ENCODE measurements at regions not wholly inside any gene's neighbourhood (a gene's known extent, or its start where the extent isn't known, plus 50 kb on each side); places are given as distances from the start of the nearest gene placed in this dataset.

GRCh38 chr13:99892866-99893504 lies 78.6 kb downstream of the ZIC5 start:
- DNase-seq (ENCODE audit: low spot score), result no peak

GRCh38 chr13:99892196-99892613 lies 79.4 kb downstream of the ZIC5 start:
- no peak for DNase-seq (ENCODE audit: low spot score)

GRCh38 chr13:99886706-99887105 lies 84.9 kb downstream of the ZIC5 start:
- no peak for DNase-seq (ENCODE audit: low spot score)

- DNase-seq (ENCODE audit: low spot score), result no peak
Observed at GRCh38 chr13:99884913-99885312, 86.7 kb downstream of the ZIC5 start.

- DNase-seq (ENCODE audit: low spot score), result no peak
Observed at GRCh38 chr13:99883805-99884204, 87.8 kb downstream of the ZIC5 start.

GRCh38 chr13:99878921-99879610 lies 92.5 kb downstream of the ZIC5 start:
- no peak for DNase-seq (ENCODE audit: low spot score)

GRCh38 chr13:99876651-99877050 lies 94.9 kb downstream of the ZIC5 start:
- DNase-seq (ENCODE audit: low spot score), result no peak

- DNase-seq (ENCODE audit: low spot score), result no peak
Observed at GRCh38 chr13:99875391-99875790, 96.2 kb downstream of the ZIC5 start.

- no peak for DNase-seq (ENCODE audit: low spot score)
Observed at GRCh38 chr13:99873832-99874430, 97.6 kb downstream of the ZIC5 start.

- no peak for DNase-seq (ENCODE audit: low spot score)
Observed at GRCh38 chr13:99873141-99873540, 98.4 kb downstream of the ZIC5 start.

- DNase-seq (ENCODE audit: low spot score), result no peak
Observed at GRCh38 chr13:99871249-99871898, 100.2 kb downstream of the ZIC5 start.

- DNase-seq (ENCODE audit: low spot score), result no peak
Observed at GRCh38 chr13:99870541-99870940, 101.0 kb downstream of the ZIC5 start.

GRCh38 chr13:99869830-99870229 lies 101.7 kb downstream of the ZIC5 start:
- DNase-seq (ENCODE audit: low spot score), result no peak

- no peak for DNase-seq (ENCODE audit: low spot score)
Observed at GRCh38 chr13:99868767-99869166, 102.8 kb downstream of the ZIC5 start.

- no peak for DNase-seq (ENCODE audit: low spot score)
Observed at GRCh38 chr13:99867535-99868257, 103.9 kb downstream of the ZIC5 start.

GRCh38 chr13:99866781-99867180 lies 104.8 kb downstream of the ZIC5 start:
- DNase-seq (ENCODE audit: low spot score), result no peak

GRCh38 chr13:99865420-99865930 lies 106.1 kb downstream of the ZIC5 start:
- DNase-seq (ENCODE audit: low spot score), result no peak

GRCh38 chr13:99864627-99864990 lies 107.0 kb downstream of the ZIC5 start:
- no peak for DNase-seq (ENCODE audit: low spot score)

GRCh38 chr13:99863789-99864626 lies 107.6 kb downstream of the ZIC5 start:
- DNase-seq (ENCODE audit: low spot score), result no peak

GRCh38 chr13:99862244-99862643 lies 109.3 kb downstream of the ZIC5 start:
- no peak for DNase-seq (ENCODE audit: low spot score)

GRCh38 chr13:99861771-99862170 lies 109.8 kb downstream of the ZIC5 start:
- DNase-seq (ENCODE audit: low spot score), result no peak
